HG02642 (cell line): ENCODE measurements at regions not wholly inside any gene's neighbourhood (a gene's known extent, or its start where the extent isn't known, plus 50 kb on each side); places are given as distances from the start of the nearest gene placed in this dataset.

Experiments
- ATAC-seq: cut with Tn5 transposase; IDR thresholded peaks from one replicate; pipeline ENCODE4 v1.9.1; 2021; ENCODE audit warnings: mild to moderate bottlenecking; ENCODE audit not compliant: unreplicated experiment, poor library complexity

DNA sequence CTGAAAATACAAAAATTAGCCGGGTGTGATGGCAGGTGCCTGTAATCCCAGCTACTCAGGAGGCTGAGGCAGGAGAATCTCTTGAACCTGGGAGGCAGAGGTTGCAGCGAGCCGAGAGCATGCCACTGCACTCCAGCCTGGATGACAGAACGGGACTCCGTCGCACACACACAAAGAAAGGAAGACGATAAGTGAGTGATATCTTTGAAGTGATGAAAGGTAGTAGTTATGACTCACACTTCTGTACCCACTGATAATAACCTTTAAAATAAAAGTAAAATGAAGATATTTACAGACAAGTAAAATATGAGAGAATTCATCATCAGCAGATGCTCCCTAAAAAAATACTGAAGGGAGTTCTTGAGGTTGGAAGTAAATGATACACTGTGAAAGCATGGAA is 171.3 kb upstream of the CRY1 start:
- no peak for ATAC-seq

DNA sequence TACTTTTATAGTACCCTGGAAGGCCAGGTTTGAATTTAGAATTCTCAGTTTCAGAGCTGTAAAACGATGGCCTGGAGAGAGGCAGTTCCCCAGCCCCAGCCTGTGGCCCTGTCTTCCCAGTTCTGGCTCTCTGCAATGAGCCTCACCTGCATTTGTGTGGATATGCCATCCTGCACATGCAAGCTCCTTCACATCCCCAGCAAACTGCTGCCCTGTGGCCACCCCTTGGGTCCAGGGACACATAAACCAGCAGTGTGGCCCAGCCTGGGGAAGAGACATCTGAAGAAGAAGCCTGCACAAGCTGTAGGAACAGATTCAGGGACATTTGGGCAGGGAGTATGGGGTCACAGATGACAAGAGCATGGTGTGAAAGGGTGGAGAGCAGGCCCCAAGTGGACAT is 174.3 kb upstream of the CRY1 start:
- no peak for ATAC-seq

DNA sequence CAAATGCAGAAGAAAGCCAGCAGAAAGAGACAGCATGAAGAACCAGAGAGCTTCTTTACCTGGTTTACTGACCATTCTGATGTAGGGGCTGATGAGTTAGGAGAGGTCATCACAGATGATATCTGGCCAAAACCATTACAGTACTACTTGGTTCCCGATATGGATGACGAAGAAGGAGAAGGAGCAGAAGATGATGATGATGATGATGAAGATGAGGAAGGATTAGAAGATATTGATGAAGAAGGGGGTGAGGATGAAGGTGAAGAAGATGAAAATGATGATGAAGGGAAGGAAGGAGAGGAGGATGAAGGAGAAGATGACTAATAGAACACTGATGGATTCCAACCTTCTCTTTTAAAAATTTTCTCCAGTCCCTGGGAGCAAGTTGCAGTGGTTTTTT is 178.2 kb upstream of the CRY1 start:
- ATAC-seq: no peak

DNA sequence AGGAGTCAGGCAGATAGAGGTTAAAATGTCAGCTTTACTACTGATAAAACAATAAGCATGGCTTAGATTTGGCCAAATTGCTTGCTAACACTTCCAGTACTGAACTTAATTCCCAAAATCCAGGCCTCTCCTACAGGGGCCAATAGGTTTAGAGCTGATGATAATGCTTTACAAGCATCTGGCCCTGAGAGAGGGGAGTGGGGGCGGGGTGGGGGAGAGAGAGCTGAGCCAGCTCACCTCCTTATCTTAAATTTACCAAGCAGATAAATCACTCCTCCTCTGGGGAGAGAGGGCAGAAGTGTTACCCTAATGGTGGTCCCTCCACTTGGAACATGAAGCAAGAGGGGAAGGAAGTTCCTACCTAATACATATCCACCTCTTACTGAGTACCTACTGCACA is 182.2 kb upstream of the CRY1 start:
- ATAC-seq: no peak

GRCh38 chr12:107277855-107278254 is 184.5 kb upstream of the CRY1 start:
- no peak for ATAC-seq

DNA sequence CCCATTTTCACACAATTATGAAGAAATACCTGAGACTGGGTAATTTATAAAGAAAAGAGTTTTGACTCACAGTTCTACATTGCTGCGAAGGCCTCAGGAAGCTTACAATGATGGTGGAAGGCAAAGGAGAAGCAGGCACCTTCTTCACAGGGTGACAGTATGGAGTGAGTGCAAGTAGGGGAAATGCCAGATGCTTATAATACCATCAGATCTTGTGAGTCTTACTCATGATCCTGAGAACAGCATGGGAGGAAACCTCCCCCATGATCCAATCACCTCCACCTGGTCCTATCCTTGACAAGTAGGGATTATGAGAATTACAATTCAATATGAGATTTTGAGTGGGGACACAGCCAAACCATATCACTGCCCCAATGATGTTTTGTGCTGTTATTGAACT is 189.3 kb upstream of the CRY1 start:
- no peak for ATAC-seq

DNA sequence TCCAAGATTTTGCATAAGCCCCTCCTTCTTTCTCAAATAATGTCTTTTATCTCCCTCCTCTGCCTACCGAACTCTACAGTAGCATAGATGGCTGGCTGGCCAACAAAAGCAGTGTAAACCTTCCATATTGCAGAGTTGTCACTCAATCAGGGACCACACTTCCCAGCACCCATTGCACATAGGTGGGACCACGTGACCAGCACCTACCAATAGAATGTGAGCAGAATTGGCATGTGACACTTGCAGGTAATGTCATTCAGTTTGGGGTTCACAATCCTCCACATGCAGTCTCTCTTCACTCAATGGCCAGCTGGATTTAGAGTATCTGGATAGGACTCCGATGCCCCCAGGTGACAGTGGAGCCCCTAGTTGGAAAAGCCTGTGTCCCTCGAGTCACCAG is 190.3 kb upstream of the CRY1 start:
- ATAC-seq: no peak

GRCh38 chr12:107284692-107285091 is 191.3 kb upstream of the CRY1 start:
- no peak for ATAC-seq

- ATAC-seq: no peak
Measured at GRCh38 chr12:107287436-107288413, 194.4 kb upstream of the CRY1 start.

GRCh38 chr12:107288414-107289127 is 195.2 kb upstream of the CRY1 start:
- no peak for ATAC-seq

GRCh38 chr12:107291018-107291417 is 197.7 kb upstream of the CRY1 start:
- no peak for ATAC-seq

DNA sequence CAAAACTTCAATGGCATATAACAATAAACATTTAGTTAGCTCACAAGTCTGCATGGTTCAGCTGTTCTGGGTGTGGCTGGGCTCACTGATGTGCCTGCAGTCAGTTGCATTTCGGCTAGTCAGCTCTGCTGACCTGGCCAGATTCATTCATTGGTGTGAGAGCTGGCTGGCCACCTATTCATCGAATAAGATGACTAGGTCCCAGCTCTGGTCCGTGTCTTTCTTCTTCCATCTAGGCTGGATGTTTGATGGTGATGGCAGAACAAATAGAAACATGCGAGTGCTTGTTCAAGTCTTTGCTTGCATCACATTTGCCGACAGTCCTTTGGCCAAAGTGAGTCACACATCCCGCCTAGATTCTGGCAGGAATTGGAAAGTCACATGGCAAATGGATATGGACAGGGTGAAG is 203.3 kb upstream of the CRY1 start:
- ATAC-seq: no peak

GRCh38 chr12:107302649-107303341 is 209.4 kb upstream of the CRY1 start:
- no peak for ATAC-seq

- no peak for ATAC-seq
Measured at GRCh38 chr12:107304588-107305532, 211.5 kb upstream of the CRY1 start.

DNA sequence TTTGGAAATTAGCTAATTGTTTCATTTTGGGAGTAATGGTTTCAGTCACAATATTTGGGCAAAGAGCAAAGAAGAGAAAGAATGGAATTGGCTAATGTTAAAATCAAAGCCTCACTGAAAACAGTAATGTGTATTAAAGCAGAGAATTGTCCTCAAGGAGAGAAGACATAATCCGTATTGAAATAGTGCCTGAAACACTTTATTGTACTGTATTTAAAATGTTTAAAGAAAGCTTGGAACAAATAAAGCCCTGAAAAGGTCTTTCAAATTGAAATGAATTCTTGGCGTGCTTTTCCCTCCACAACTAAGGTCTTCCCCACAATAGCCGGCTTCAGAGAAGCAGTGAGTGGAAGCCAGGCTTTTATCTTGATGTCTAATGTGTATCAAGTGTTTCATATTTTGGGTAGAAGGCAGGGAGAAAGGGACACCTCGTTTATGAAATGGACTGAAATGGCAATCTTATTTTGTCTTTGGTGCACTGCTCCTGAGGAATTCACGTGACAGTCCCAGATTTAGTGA is 212.9 kb upstream of the CRY1 start:
- ATAC-seq: no peak

DNA sequence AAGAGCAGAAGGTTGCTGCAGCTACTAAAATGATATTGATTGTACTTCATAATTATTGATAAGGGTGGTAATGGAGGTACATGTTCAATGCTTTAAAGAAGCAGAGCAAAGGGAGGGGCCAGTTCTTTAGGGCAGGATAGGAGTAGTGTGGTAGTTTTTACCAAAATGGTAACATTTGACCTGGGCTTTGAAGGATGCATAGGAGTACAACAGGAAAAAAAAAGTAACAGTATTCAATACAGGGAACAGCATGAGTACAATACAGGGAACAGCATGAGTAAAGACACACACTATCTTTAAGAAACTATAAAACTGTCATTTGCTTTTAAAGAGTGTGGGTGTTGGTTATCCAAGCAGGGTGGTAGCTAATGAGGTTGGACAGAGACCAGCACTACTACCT is 215.0 kb upstream of the CRY1 start:
- no peak for ATAC-seq

- no peak for ATAC-seq
Measured at GRCh38 chr12:107309020-107309419, 215.7 kb upstream of the CRY1 start.

GRCh38 chr12:107310621-107311020 is 217.3 kb upstream of the CRY1 start:
- ATAC-seq: no peak

DNA sequence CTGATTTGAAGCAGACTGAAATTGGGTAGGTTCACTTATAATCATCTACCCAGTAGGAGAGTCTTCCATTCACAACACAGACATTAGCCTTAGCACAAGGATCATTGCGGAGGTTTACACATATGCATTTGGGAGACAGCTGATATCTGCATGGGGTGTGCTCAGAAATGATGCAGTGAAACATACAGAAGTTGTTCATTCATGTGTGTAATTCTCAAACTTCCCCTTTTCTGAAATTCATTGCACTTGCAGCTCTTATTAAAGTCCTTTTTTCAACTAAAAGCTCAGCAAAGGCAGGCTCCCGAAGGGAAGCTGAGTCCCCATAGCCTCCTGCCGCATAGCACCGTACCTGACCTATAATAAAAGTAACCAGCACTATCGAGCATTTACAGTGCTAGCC is 218.3 kb upstream of the CRY1 start:
- no peak for ATAC-seq
